ENCODE measurements at regions not wholly inside any gene's neighbourhood (a gene's known extent, or its start where the extent isn't known, plus 50 kb on each side); places are given as distances from the start of the nearest gene placed in this dataset.

GRCh38 chr6:133632206-133632605, 256.7 kb upstream of the TCF21 start:
- Histone ChIP-seq H3K9ac (ENCODE audit: low read length) (no peak overlapping the region), H3K9me3 (ENCODE audit: control insufficient read depth, low read depth, low read length) (no peaks in the 10 kb centered on the region), H3K27me3 (ENCODE audit: control insufficient read depth, insufficient read depth, low read length) (no peaks in the 10 kb centered on the region), H3K36me3 (ENCODE audit: control insufficient read depth, low read depth, low read length) (no peaks in the 10 kb centered on the region), H3K4me3 (ENCODE audit: low read length) (no peak overlapping the region), H3K4me1 (ENCODE audit: control insufficient read depth, low read depth, low read length) (no peaks in the 10 kb centered on the region), H3K27ac (ENCODE audit: low read length) (no peak overlapping the region)

GRCh38 chr6:133632906-133633305, 256.0 kb upstream of the TCF21 start:
- H3K9me3 ChIP-seq (ENCODE audit: control insufficient read depth, low read depth, low read length) = no peaks in the 10 kb centered on the region
- no peaks in the 10 kb centered on the region for H3K27me3 ChIP-seq (ENCODE audit: control insufficient read depth, insufficient read depth, low read length)
- no peak overlapping the region for H3K27ac ChIP-seq (ENCODE audit: low read length)
- no peaks in the 10 kb centered on the region for H3K4me1 ChIP-seq (ENCODE audit: control insufficient read depth, low read depth, low read length)
- H3K4me3 ChIP-seq (ENCODE audit: low read length) = no peak overlapping the region
- no peaks in the 10 kb centered on the region for H3K36me3 ChIP-seq (ENCODE audit: control insufficient read depth, low read depth, low read length)
- no peak overlapping the region for H3K9ac ChIP-seq (ENCODE audit: low read length)

GRCh38 chr6:133634474-133634873, 254.4 kb upstream of the TCF21 start:
- Histone ChIP-seq H3K9ac (ENCODE audit: low read length) (no peak overlapping the region), H3K27ac (ENCODE audit: low read length) (no peak overlapping the region), H3K9me3 (ENCODE audit: control insufficient read depth, low read depth, low read length) (no peaks in the 10 kb centered on the region), H3K4me3 (ENCODE audit: low read length) (no peak overlapping the region), H3K27me3 (ENCODE audit: control insufficient read depth, insufficient read depth, low read length) (no peaks in the 10 kb centered on the region), H3K4me1 (ENCODE audit: control insufficient read depth, low read depth, low read length) (no peaks in the 10 kb centered on the region), H3K36me3 (ENCODE audit: control insufficient read depth, low read depth, low read length) (no peaks in the 10 kb centered on the region)

- H3K4me1 ChIP-seq (ENCODE audit: control insufficient read depth, low read depth, low read length) = no peaks in the 10 kb centered on the region
- no peak overlapping the region for H3K4me3 ChIP-seq (ENCODE audit: low read length)
- H3K36me3 ChIP-seq (ENCODE audit: control insufficient read depth, low read depth, low read length) = no peaks in the 10 kb centered on the region
- H3K9ac ChIP-seq (ENCODE audit: low read length) = no peak overlapping the region
- H3K27me3 ChIP-seq (ENCODE audit: control insufficient read depth, insufficient read depth, low read length) = no peaks in the 10 kb centered on the region
- no peak overlapping the region for H3K27ac ChIP-seq (ENCODE audit: low read length)
- no peaks in the 10 kb centered on the region for H3K9me3 ChIP-seq (ENCODE audit: control insufficient read depth, low read depth, low read length)
These were observed 253.5 kb upstream of the TCF21 start for GRCh38 chr6:133635447-133635846.

- H3K27me3 ChIP-seq (ENCODE audit: control insufficient read depth, insufficient read depth, low read length) = no peaks in the 10 kb centered on the region
- no peak overlapping the region for H3K9ac ChIP-seq (ENCODE audit: low read length)
- no peak overlapping the region for H3K27ac ChIP-seq (ENCODE audit: low read length)
- H3K9me3 ChIP-seq (ENCODE audit: control insufficient read depth, low read depth, low read length) = no peaks in the 10 kb centered on the region
- H3K36me3 ChIP-seq (ENCODE audit: control insufficient read depth, low read depth, low read length) = no peaks in the 10 kb centered on the region
- no peak overlapping the region for H3K4me3 ChIP-seq (ENCODE audit: low read length)
- H3K4me1 ChIP-seq (ENCODE audit: control insufficient read depth, low read depth, low read length) = no peaks in the 10 kb centered on the region
These were observed 251.5 kb upstream of the TCF21 start for GRCh38 chr6:133637436-133637835.

- H3K4me3 ChIP-seq (ENCODE audit: low read length) = no peak overlapping the region
- H3K4me1 ChIP-seq (ENCODE audit: control insufficient read depth, low read depth, low read length) = no peaks in the 10 kb centered on the region
- H3K27ac ChIP-seq (ENCODE audit: low read length) = no peak overlapping the region
- no peaks in the 10 kb centered on the region for H3K9me3 ChIP-seq (ENCODE audit: control insufficient read depth, low read depth, low read length)
- no peak overlapping the region for H3K9ac ChIP-seq (ENCODE audit: low read length)
- H3K36me3 ChIP-seq (ENCODE audit: control insufficient read depth, low read depth, low read length) = no peaks in the 10 kb centered on the region
- no peaks in the 10 kb centered on the region for H3K27me3 ChIP-seq (ENCODE audit: control insufficient read depth, insufficient read depth, low read length)
These were observed 251.0 kb upstream of the TCF21 start for GRCh38 chr6:133637874-133638273.

GRCh38 chr6:133641104-133641503, 247.8 kb upstream of the TCF21 start:
- H3K27ac ChIP-seq (ENCODE audit: low read length) = no peak overlapping the region
- no peak overlapping the region for H3K9ac ChIP-seq (ENCODE audit: low read length)
- H3K36me3 ChIP-seq (ENCODE audit: control insufficient read depth, low read depth, low read length) = no peaks in the 10 kb centered on the region
- no peak overlapping the region for H3K4me3 ChIP-seq (ENCODE audit: low read length)
- H3K9me3 ChIP-seq (ENCODE audit: control insufficient read depth, low read depth, low read length) = no peaks in the 10 kb centered on the region
- H3K4me1 ChIP-seq (ENCODE audit: control insufficient read depth, low read depth, low read length) = peaks cover 13% of the 10 kb centered on the region
- H3K27me3 ChIP-seq (ENCODE audit: control insufficient read depth, insufficient read depth, low read length) = no peaks in the 10 kb centered on the region

- Histone ChIP-seq H3K27me3 (ENCODE audit: control insufficient read depth, insufficient read depth, low read length) (no peaks in the 10 kb centered on the region), H3K4me3 (ENCODE audit: low read length) (no peak overlapping the region), H3K4me1 (ENCODE audit: control insufficient read depth, low read depth, low read length) (peaks cover 13% of the 10 kb centered on the region), H3K9ac (ENCODE audit: low read length) (no peak overlapping the region), H3K36me3 (ENCODE audit: control insufficient read depth, low read depth, low read length) (no peaks in the 10 kb centered on the region), H3K27ac (ENCODE audit: low read length) (no peak overlapping the region), H3K9me3 (ENCODE audit: control insufficient read depth, low read depth, low read length) (no peaks in the 10 kb centered on the region)
These were observed 244.4 kb upstream of the TCF21 start for GRCh38 chr6:133644548-133644891.

- Histone ChIP-seq H3K9ac (ENCODE audit: low read length) (no peak overlapping the region), H3K27ac (ENCODE audit: low read length) (no peak overlapping the region), H3K9me3 (ENCODE audit: control insufficient read depth, low read depth, low read length) (no peaks in the 10 kb centered on the region), H3K36me3 (ENCODE audit: control insufficient read depth, low read depth, low read length) (no peaks in the 10 kb centered on the region), H3K4me3 (ENCODE audit: low read length) (no peak overlapping the region), H3K4me1 (ENCODE audit: control insufficient read depth, low read depth, low read length) (peaks cover 13% of the 10 kb centered on the region), H3K27me3 (ENCODE audit: control insufficient read depth, insufficient read depth, low read length) (no peaks in the 10 kb centered on the region)
These were observed 243.9 kb upstream of the TCF21 start for GRCh38 chr6:133644892-133645619.

GRCh38 chr6:133645966-133646740, 242.8 kb upstream of the TCF21 start:
- Histone ChIP-seq H3K4me3 (ENCODE audit: low read length) (no peak overlapping the region), H3K36me3 (ENCODE audit: control insufficient read depth, low read depth, low read length) (no peaks in the 10 kb centered on the region), H3K27me3 (ENCODE audit: control insufficient read depth, insufficient read depth, low read length) (no peaks in the 10 kb centered on the region), H3K9me3 (ENCODE audit: control insufficient read depth, low read depth, low read length) (no peaks in the 10 kb centered on the region), H3K4me1 (ENCODE audit: control insufficient read depth, low read depth, low read length) (peaks cover 13% of the 10 kb centered on the region), H3K9ac (ENCODE audit: low read length) (no peak overlapping the region), H3K27ac (ENCODE audit: low read length) (no peak overlapping the region)

GRCh38 chr6:133648581-133648980, 240.3 kb upstream of the TCF21 start:
- H3K4me1 ChIP-seq (ENCODE audit: control insufficient read depth, low read depth, low read length) = peaks cover 13% of the 10 kb centered on the region
- H3K27me3 ChIP-seq (ENCODE audit: control insufficient read depth, insufficient read depth, low read length) = no peaks in the 10 kb centered on the region
- H3K9me3 ChIP-seq (ENCODE audit: control insufficient read depth, low read depth, low read length) = no peaks in the 10 kb centered on the region
- no peak overlapping the region for H3K4me3 ChIP-seq (ENCODE audit: low read length)
- no peak overlapping the region for H3K9ac ChIP-seq (ENCODE audit: low read length)
- H3K27ac ChIP-seq (ENCODE audit: low read length) = no peak overlapping the region
- no peaks in the 10 kb centered on the region for H3K36me3 ChIP-seq (ENCODE audit: control insufficient read depth, low read depth, low read length)

- Histone ChIP-seq H3K4me3 (ENCODE audit: low read length) (no peak overlapping the region), H3K36me3 (ENCODE audit: control insufficient read depth, low read depth, low read length) (no peaks in the 10 kb centered on the region), H3K4me1 (ENCODE audit: control insufficient read depth, low read depth, low read length) (peaks cover 3% of the 10 kb centered on the region), H3K9ac (ENCODE audit: low read length) (no peak overlapping the region), H3K27ac (ENCODE audit: low read length) (no peak overlapping the region), H3K9me3 (ENCODE audit: control insufficient read depth, low read depth, low read length) (no peaks in the 10 kb centered on the region), H3K27me3 (ENCODE audit: control insufficient read depth, insufficient read depth, low read length) (no peaks in the 10 kb centered on the region)
These were observed 217.5 kb upstream of the TCF21 start for GRCh38 chr6:133671376-133671775.

Data from iPS-18a (cell line).